ENCODE measurements at regions not wholly inside any gene's neighbourhood (a gene's known extent, or its start where the extent isn't known, plus 50 kb on each side); places are given as distances from the start of the nearest gene placed in this dataset.

- peaks cover 6% of the 10 kb centered on the region; the same call in 2 of the 3 replicates for H3K9me3 Mint-ChIP-seq
- no peak for ATAC-seq
- peaks cover 3% of the 10 kb centered on the region for H3K27me3 Mint-ChIP-seq (ENCODE audit: insufficient read depth, low read depth, poor library complexity)
Observed at GRCh38 chr3:106488331-106488730, 619.5 kb upstream of the CBLB start.

More at GRCh38 chr3:106488331-106488730, 619.5 kb upstream of the CBLB start:
- peaks cover 12% of the 10 kb centered on the region for H3K36me3 Mint-ChIP-seq (ENCODE audit: low read depth)
- Histone ChIP-seq H3K79me2 (replicated peaks; ENCODE audit: insufficient read depth) (no peaks in the 10 kb centered on the region), H3K4me2 (no peak overlapping the region), H3K27me3 (ENCODE audit: insufficient read depth) (no peaks in the 10 kb centered on the region), H4K20me1 (replicated peaks; ENCODE audit: insufficient read depth) (no peaks in the 10 kb centered on the region), H3K36me3 (ENCODE audit: insufficient read depth) (no peaks in the 10 kb centered on the region), H3K4me3 (no peak overlapping the region), H3K4me1 (ENCODE audit: insufficient read depth) (peaks cover 40% of the 10 kb centered on the region), H3K9me2 (ENCODE audit: insufficient read depth) (no peaks in the 10 kb centered on the region), H2AFZ (no peak overlapping the region), H3K27ac (ENCODE audit: low read depth) (no peak overlapping the region), H3F3A (replicated peaks; ENCODE audit: low read depth) (no peaks in the 10 kb centered on the region)
- H3K4me3 Mint-ChIP-seq = no peak overlapping the region
- H3K27ac Mint-ChIP-seq = peak overlapping the region; percentile 1; the same call in 1 of the 2 replicates
- no peak for TF ChIP-seq EZH2 (IDR thresholded peaks at IDR 0.05; ENCODE audit: low read depth, unreplicated experiment)
- TF ChIP-seq JUNB (IDR thresholded peaks at IDR 0.05; ENCODE audit: unreplicated experiment) = no peak
- TF ChIP-seq CREB1 (CRISPR knock-in tag; IDR thresholded peaks at IDR 0.05; ENCODE audit: low read depth) = no peak
- no peak for TF ChIP-seq EZH2phosphoT487 (IDR thresholded peaks at IDR 0.05; ENCODE audit: unreplicated experiment)
- TF ChIP-seq ZNF114 (CRISPR knock-in tag; IDR thresholded peaks at IDR 0.05) = no peak
- TF ChIP-seq ZNF331 (CRISPR knock-in tag; IDR thresholded peaks at IDR 0.05; ENCODE audit: low read depth) = no peak
- TF ChIP-seq, protein P1, sequence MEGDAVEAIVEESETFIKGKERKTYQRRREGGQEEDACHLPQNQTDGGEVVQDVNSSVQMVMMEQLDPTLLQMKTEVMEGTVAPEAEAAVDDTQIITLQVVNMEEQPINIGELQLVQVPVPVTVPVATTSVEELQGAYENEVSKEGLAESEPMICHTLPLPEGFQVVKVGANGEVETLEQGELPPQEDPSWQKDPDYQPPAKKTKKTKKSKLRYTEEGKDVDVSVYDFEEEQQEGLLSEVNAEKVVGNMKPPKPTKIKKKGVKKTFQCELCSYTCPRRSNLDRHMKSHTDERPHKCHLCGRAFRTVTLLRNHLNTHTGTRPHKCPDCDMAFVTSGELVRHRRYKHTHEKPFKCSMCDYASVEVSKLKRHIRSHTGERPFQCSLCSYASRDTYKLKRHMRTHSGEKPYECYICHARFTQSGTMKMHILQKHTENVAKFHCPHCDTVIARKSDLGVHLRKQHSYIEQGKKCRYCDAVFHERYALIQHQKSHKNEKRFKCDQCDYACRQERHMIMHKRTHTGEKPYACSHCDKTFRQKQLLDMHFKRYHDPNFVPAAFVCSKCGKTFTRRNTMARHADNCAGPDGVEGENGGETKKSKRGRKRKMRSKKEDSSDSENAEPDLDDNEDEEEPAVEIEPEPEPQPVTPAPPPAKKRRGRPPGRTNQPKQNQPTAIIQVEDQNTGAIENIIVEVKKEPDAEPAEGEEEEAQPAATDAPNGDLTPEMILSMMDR (conservative IDR thresholded peaks at IDR 0.05; ENCODE audit: low read depth in 2 of 2) = no peak
- TF ChIP-seq ETS1 (IDR thresholded peaks at IDR 0.05) = no peak
- TF ChIP-seq POLR2AphosphoS5 (IDR thresholded peaks at IDR 0.05; ENCODE audit: low read depth) = no peak
- TF ChIP-seq STAT1 (IDR thresholded peaks at IDR 0.05; ENCODE audit: unreplicated experiment) = no peak
- TF ChIP-seq, protein P2, sequence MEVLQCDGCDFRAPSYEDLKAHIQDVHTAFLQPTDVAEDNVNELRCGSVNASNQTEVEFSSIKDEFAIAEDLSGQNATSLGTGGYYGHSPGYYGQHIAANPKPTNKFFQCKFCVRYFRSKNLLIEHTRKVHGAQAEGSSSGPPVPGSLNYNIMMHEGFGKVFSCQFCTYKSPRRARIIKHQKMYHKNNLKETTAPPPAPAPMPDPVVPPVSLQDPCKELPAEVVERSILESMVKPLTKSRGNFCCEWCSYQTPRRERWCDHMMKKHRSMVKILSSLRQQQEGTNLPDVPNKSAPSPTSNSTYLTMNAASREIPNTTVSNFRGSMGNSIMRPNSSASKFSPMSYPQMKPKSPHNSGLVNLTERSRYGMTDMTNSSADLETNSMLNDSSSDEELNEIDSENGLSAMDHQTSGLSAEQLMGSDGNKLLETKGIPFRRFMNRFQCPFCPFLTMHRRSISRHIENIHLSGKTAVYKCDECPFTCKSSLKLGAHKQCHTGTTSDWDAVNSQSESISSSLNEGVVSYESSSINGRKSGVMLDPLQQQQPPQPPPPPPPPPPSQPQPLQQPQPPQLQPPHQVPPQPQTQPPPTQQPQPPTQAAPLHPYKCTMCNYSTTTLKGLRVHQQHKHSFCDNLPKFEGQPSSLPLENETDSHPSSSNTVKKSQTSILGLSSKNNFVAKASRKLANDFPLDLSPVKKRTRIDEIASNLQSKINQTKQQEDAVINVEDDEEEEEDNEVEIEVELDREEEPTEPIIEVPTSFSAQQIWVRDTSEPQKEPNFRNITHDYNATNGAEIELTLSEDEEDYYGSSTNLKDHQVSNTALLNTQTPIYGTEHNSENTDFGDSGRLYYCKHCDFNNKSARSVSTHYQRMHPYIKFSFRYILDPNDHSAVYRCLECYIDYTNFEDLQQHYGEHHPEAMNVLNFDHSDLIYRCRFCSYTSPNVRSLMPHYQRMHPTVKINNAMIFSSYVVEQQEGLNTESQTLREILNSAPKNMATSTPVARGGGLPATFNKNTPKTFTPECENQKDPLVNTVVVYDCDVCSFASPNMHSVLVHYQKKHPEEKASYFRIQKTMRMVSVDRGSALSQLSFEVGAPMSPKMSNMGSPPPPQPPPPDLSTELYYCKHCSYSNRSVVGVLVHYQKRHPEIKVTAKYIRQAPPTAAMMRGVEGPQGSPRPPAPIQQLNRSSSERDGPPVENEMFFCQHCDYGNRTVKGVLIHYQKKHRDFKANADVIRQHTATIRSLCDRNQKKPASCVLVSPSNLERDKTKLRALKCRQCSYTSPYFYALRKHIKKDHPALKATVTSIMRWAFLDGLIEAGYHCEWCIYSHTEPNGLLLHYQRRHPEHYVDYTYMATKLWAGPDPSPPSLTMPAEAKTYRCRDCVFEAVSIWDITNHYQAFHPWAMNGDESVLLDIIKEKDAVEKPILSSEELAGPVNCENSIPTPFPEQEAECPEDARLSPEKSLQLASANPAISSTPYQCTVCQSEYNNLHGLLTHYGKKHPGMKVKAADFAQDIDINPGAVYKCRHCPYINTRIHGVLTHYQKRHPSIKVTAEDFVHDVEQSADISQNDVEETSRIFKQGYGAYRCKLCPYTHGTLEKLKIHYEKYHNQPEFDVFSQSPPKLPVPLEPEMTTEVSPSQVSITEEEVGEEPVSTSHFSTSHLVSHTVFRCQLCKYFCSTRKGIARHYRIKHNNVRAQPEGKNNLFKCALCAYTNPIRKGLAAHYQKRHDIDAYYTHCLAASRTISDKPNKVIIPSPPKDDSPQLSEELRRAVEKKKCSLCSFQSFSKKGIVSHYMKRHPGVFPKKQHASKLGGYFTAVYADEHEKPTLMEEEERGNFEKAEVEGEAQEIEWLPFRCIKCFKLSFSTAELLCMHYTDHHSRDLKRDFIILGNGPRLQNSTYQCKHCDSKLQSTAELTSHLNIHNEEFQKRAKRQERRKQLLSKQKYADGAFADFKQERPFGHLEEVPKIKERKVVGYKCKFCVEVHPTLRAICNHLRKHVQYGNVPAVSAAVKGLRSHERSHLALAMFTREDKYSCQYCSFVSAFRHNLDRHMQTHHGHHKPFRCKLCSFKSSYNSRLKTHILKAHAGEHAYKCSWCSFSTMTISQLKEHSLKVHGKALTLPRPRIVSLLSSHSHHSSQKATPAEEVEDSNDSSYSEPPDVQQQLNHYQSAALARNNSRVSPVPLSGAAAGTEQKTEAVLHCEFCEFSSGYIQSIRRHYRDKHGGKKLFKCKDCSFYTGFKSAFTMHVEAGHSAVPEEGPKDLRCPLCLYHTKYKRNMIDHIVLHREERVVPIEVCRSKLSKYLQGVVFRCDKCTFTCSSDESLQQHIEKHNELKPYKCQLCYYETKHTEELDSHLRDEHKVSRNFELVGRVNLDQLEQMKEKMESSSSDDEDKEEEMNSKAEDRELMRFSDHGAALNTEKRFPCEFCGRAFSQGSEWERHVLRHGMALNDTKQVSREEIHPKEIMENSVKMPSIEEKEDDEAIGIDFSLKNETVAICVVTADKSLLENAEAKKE (CRISPR knock-in tag; IDR thresholded peaks at IDR 0.05) = no peak
- no peak for DNase-seq (ENCODE audit: low spot score)
- peaks cover 27% of the 10 kb centered on the region for H3K4me1 Mint-ChIP-seq

Measured in GM23338 (cell line).